GM12872 (cell line): ENCODE measurements at regions not wholly inside any gene's neighbourhood (a gene's known extent, or its start where the extent isn't known, plus 50 kb on each side); places are given as distances from the start of the nearest gene placed in this dataset.

Experiments
- TF ChIP-seq, protein P1 (sequence below): IDR thresholded peaks from 3 replicates; pipeline ENCODE4 v1.5.1; 2011; ENCODE audit warnings: low read depth, mild to moderate bottlenecking, low read length, moderate library complexity; ENCODE audit not compliant: insufficient read depth

DNA sequence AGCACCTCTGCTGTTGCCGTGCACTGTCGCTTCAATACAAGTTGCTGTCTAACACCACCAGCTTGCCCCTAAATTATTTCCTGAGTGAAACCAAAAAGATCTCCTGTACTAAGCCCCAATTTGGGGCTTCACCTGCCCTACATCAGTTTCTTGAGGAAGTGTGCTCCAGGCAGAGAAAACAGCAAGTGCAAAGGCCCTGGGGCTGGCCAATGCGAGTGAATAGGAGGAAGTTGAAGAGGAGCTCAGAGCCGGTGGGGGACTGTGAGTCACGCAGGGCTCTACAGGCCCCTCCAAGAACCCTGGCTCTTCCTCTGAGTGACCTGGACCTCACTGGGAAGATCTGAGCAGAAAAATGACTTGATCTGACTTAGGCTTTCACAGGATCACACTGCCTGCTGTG is 117.2 kb downstream of the IPO8 start:
- TF ChIP-seq, protein P1, sequence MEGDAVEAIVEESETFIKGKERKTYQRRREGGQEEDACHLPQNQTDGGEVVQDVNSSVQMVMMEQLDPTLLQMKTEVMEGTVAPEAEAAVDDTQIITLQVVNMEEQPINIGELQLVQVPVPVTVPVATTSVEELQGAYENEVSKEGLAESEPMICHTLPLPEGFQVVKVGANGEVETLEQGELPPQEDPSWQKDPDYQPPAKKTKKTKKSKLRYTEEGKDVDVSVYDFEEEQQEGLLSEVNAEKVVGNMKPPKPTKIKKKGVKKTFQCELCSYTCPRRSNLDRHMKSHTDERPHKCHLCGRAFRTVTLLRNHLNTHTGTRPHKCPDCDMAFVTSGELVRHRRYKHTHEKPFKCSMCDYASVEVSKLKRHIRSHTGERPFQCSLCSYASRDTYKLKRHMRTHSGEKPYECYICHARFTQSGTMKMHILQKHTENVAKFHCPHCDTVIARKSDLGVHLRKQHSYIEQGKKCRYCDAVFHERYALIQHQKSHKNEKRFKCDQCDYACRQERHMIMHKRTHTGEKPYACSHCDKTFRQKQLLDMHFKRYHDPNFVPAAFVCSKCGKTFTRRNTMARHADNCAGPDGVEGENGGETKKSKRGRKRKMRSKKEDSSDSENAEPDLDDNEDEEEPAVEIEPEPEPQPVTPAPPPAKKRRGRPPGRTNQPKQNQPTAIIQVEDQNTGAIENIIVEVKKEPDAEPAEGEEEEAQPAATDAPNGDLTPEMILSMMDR: no peak

DNA sequence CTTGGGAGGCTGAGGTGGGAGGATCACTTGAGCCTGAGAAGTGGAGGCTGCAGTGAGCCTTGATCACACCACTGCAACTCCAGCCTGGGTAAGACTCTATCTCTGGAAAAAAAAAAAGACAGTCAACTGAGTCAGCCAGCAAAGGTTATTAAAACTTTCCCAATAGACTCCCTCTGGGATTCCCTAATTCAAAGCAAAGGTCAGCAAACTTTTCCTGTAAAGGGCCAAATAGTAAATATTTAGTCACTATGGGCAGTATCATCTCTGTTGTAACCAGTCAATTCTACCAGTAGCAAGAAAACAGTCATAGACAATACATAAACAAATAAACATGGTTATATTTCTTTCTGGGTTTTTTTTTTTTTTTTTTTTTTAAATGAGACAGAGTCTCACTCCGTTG is 122.5 kb downstream of the IPO8 start:
- TF ChIP-seq, protein P1: no peak

DNA sequence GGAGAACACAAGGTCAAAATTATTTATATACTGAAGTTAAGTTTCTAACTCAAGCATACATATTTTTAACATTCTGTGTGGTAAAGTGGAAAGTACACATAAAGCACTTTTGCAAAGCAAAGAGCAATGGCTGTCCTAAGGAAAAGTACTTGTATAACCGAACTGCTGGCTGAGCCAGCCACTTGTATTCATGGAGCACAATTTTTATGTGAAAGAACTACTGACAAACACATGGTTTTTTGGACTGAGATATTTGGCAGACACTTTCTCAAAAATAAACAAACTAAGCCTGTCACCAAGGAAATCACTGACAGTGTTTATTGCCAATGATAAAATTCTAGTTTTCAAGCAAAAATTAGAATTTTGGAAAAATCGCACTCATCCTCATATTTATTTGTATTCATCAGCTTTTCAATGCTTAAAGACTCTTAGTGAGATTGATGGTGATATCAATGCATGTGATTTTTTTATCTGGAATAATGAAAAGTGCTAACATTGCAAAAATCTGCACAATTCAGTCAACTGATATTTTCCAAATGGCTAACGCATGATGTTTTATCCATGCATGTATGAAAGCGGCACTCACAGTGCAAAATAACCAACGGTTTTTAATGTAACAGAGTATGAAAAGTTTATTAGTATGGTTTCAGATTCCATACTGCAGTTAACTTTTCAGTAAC is 125.3 kb downstream of the IPO8 start:
- TF ChIP-seq, protein P1: no peak

DNA sequence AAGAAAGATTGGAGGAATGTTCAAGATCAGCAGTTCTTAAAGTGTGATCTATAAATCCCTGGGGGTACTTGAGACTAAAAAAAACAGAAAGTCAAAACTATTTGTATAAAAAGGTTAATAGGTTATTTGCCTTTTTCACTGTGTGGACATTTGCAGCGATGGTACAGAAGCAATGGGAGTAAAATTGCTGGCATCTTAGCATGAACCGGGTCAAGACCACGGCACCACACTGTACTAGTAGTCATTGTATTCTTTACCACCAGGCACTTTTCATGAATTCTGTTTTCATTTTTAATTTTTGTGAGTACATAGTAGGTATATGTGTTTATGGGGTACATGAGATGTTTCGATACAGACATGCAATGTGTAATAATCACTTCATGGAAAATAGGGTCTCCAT is 126.2 kb downstream of the IPO8 start:
- TF ChIP-seq, protein P1: no peak

DNA sequence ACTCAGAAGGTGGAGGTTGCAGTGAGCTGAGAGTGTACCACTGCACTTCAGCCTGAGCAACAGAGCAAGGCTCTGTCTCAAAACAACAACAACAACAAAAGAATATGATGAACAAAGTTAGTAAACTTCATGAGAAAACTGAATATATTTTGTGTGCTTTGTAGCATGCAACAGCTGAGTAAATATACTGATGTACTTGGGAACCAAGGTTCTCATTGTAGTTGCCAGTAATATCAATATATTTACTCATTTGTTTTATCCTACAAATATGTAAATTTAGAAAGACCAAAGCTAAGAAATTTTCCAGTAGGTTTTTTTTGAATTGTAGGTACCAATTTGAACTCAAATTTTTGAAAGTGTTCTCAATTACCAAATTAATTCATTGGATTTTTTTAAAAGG is 127.2 kb downstream of the IPO8 start:
- TF ChIP-seq, protein P1: no peak

DNA sequence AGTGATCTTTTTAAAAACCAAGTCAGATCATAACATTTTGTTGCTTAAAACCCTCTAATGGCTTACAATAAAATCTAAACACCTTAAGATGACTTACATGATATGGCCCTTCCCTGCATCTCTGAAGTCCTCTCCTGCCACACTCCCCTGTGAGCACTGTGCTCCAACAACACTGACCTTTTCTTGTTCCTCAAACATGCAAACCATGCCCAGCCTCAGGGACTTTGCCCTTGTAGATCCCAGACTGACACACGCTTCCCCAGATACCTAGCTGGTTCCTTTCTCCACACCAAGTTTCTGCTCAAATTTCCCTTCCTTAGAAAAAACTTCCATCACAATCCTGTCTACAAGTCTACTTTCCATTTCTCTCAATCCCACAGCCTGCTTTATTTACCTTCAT is 128.6 kb downstream of the IPO8 start:
- TF ChIP-seq, protein P1: no peak

DNA sequence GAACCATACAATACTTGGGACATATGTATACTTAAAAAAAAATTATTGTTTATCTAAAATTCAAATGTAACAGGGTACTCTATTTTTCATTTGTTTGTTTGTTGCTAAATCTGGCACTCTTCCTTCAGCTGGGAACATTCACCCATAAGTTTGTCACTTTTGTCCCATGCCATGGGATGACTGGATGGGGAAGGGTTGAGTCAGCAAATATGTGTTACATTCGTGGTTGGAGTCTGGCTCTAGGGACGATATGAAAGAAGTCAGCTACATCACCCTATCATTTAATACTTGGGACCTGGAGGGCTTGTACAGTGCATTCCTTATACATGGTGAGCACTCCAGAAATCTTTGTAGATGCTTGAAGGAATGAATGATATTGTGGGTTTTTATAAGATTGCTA is 131.3 kb downstream of the IPO8 start:
- TF ChIP-seq, protein P1: no peak
